Keratinocyte (primary cell): ENCODE measurements at regions not wholly inside any gene's neighbourhood (a gene's known extent, or its start where the extent isn't known, plus 50 kb on each side); places are given as distances from the start of the nearest gene placed in this dataset.

Experiments used
- DNase-seq: peaks from one replicate; pipeline ENCODE4 v3.0.0-alpha.2; 2011; ENCODE audit warnings: low read depth, missing footprints, low spot score
- FAIRE-seq: peaks from 2 replicates; lab custom pipeline; 2011; peaks lifted over from hg19 to GRCh38; lab: Jason Lieb, UNC
- H2AFZ ChIP-seq: 2 replicates; pipeline ENCODE4 v1.6.0; 2012; ENCODE audit warnings: low read length, control low read depth, inconsistent platforms; ENCODE audit not compliant: control insufficient read depth
- H3K27ac ChIP-seq: 2 replicates; pipeline ENCODE4 v1.5.1; 2011; ENCODE audit warnings: low read length; ENCODE audit not compliant: control insufficient read depth, insufficient read depth
- H3K27me3 ChIP-seq: 3 replicates; pipeline ENCODE4 v1.6.0; 2011; ENCODE audit warnings: low read length; ENCODE audit not compliant: control insufficient read depth, insufficient read depth; ENCODE audit errors: extremely low read depth
- H3K36me3 ChIP-seq, 2 experiments: 2 replicates in 1 of 2; 3 replicates in 1 of 2; pipeline ENCODE4 v1.5.1; 2011; ENCODE audit warnings: low read length in 2 of 2, mild to moderate bottlenecking in 1 of 2; ENCODE audit not compliant: control insufficient read depth in 2 of 2, insufficient read depth in 2 of 2; ENCODE audit errors: extremely low read depth in 1 of 2
- H3K4me1 ChIP-seq: 3 replicates; pipeline ENCODE4 v1.5.1; 2011; ENCODE audit warnings: low read length; ENCODE audit not compliant: control insufficient read depth, insufficient read depth; ENCODE audit errors: extremely low read depth
- H3K4me2 ChIP-seq: 3 replicates; pipeline ENCODE4 v1.6.0; 2011; ENCODE audit warnings: low read depth, low read length; ENCODE audit not compliant: control insufficient read depth, insufficient read depth; ENCODE audit errors: extremely low read depth
- H3K4me3 ChIP-seq, 3 experiments: fragments of 200-600 bp in 1 of 3; sonication (generic) in 1 of 3; 2 replicates in 2 of 3; 3 replicates in 1 of 3; pipeline ENCODE4 v1.5.1; 2011 to 2016; ENCODE audit warnings: low read length in 3 of 3, mild to moderate bottlenecking in 3 of 3, control low read depth in 2 of 3, inconsistent platforms in 1 of 3, low read depth in 1 of 3, mixed read lengths in 1 of 3, mixed run types in 1 of 3, moderate library complexity in 1 of 3; ENCODE audit not compliant: control insufficient read depth in 2 of 3, insufficient read depth in 2 of 3; ENCODE audit errors: extremely low read depth in 1 of 3
- H3K79me2 ChIP-seq: 2 replicates; pipeline ENCODE4 v1.6.0; 2012; ENCODE audit warnings: low read length; ENCODE audit not compliant: control insufficient read depth, insufficient read depth
- H3K9ac ChIP-seq: 3 replicates; pipeline ENCODE4 v1.6.0; 2011; ENCODE audit warnings: low read length; ENCODE audit not compliant: control insufficient read depth, insufficient read depth; ENCODE audit errors: extremely low read depth
- H3K9me1 ChIP-seq: 3 replicates; pipeline ENCODE4 v1.6.0; 2011; ENCODE audit warnings: low read length; ENCODE audit not compliant: control insufficient read depth, insufficient read depth; ENCODE audit errors: extremely low read depth
- H3K9me3 ChIP-seq: 2 replicates; pipeline ENCODE4 v1.5.1; 2012; ENCODE audit warnings: low read depth, low read length; ENCODE audit not compliant: control insufficient read depth
- H4K20me1 ChIP-seq: 3 replicates; pipeline ENCODE4 v1.6.0; 2011; ENCODE audit warnings: low read length; ENCODE audit not compliant: control insufficient read depth, insufficient read depth; ENCODE audit errors: extremely low read depth
- EZH2 ChIP-seq: IDR thresholded peaks from one replicate; pipeline ENCODE4 v1.6.1; 2012; ENCODE audit warnings: inconsistent platforms, mild to moderate bottlenecking, low read length, moderate library complexity
- dilution Hi-C: fragments of 300-500 bp; cut with MboI; formaldehyde crosslinking; loops from one replicate; pipeline ENCODE4 v1.7.0; 2020; ENCODE audit warnings: low sequenced_read_pairs; ENCODE audit not compliant: extremely low pct_ligation_motif_present
- TF ChIP-seq, protein P1 (sequence below), 3 experiments: IDR thresholded peaks in 1 of 3; conservative IDR thresholded peaks in 1 of 3; optimal IDR thresholded peaks in 1 of 3; 2 replicates in 2 of 3; 3 replicates in 1 of 3; pipeline versions ENCODE3 to v1.5.1; 2011; ENCODE audit warnings: low read length in 3 of 3, mild to moderate bottlenecking in 3 of 3, moderate library complexity in 2 of 3, control low read depth in 1 of 3, inconsistent platforms in 1 of 3; ENCODE audit not compliant: insufficient read depth in 2 of 3; ENCODE audit errors: extremely low read depth in 1 of 3

DNA sequence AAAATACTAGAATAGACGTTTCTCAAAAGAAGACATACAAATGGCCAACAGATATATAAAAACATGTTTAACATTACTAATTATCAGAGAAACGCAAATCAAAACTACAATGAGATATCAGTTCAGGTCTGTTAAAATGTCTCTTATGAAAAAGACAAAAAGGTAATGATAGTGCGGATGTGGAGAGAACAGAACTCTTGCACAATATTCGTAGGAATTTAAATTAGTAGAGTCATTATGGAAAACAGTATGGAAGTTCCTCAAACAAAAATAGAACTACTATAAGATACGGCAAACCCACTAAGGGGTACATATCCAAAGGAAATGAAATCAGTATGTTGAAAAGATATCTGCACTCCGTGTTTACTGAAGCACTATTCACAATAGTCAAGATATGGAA is 167.5 kb upstream of the CWC22 start:
- Histone ChIP-seq H3K9ac (no peak overlapping the region), H3K27ac (no peak overlapping the region), H3K79me2 (no peaks in the 10 kb centered on the region), H2AFZ (no peak overlapping the region), H4K20me1 (no peaks in the 10 kb centered on the region), H3K4me2 (no peak overlapping the region), H3K9me3 (no peaks in the 10 kb centered on the region), H3K9me1 (no peaks in the 10 kb centered on the region), H3K4me3 (no peak overlapping the region), H3K36me3 (no peaks in the 10 kb centered on the region), H3K27me3 (no peaks in the 10 kb centered on the region), H3K4me1 (no peaks in the 10 kb centered on the region)
- DNase-seq (no peak), FAIRE-seq (no peak)
- dilution Hi-C loops: no loop called here
- TF ChIP-seq, protein P1, sequence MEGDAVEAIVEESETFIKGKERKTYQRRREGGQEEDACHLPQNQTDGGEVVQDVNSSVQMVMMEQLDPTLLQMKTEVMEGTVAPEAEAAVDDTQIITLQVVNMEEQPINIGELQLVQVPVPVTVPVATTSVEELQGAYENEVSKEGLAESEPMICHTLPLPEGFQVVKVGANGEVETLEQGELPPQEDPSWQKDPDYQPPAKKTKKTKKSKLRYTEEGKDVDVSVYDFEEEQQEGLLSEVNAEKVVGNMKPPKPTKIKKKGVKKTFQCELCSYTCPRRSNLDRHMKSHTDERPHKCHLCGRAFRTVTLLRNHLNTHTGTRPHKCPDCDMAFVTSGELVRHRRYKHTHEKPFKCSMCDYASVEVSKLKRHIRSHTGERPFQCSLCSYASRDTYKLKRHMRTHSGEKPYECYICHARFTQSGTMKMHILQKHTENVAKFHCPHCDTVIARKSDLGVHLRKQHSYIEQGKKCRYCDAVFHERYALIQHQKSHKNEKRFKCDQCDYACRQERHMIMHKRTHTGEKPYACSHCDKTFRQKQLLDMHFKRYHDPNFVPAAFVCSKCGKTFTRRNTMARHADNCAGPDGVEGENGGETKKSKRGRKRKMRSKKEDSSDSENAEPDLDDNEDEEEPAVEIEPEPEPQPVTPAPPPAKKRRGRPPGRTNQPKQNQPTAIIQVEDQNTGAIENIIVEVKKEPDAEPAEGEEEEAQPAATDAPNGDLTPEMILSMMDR (optimal IDR thresholded peaks at IDR 0.05 in 1 of 3, IDR thresholded peaks at IDR 0.05 in 1 of 3, conservative IDR thresholded peaks at IDR 0.05 in 1 of 3; ENCODE audit: extremely low read depth in 1 of 3, insufficient read depth in 2 of 3, low read length in 3 of 3): no peak
- no peak for TF ChIP-seq EZH2

- no peaks in the 10 kb centered on the region for H3K27me3 ChIP-seq
- no peak overlapping the region for H3K9ac ChIP-seq
- FAIRE-seq: no peak
- TF ChIP-seq, protein P1 (optimal IDR thresholded peaks at IDR 0.05 in 1 of 3, IDR thresholded peaks at IDR 0.05 in 1 of 3, conservative IDR thresholded peaks at IDR 0.05 in 1 of 3; ENCODE audit: extremely low read depth in 1 of 3, insufficient read depth in 2 of 3, low read length in 3 of 3): no peak
- TF ChIP-seq EZH2: no peak
- dilution Hi-C loops: no loop called here
- no peaks in the 10 kb centered on the region for H4K20me1 ChIP-seq
- H2AFZ ChIP-seq: no peak overlapping the region
- DNase-seq: no peak
- H3K9me1 ChIP-seq: no peaks in the 10 kb centered on the region
- H3K4me2 ChIP-seq: no peak overlapping the region
- no peaks in the 10 kb centered on the region for H3K79me2 ChIP-seq
- H3K36me3 ChIP-seq: no peaks in the 10 kb centered on the region
- no peak overlapping the region for H3K27ac ChIP-seq
- no peaks in the 10 kb centered on the region for H3K9me3 ChIP-seq
- H3K4me3 ChIP-seq: no peak overlapping the region
- no peaks in the 10 kb centered on the region for H3K4me1 ChIP-seq
These were observed 162.4 kb upstream of the CWC22 start for GRCh38 chr2:180169474-180169873.
